DMS153 treated with DMSO at 0.1 percent for 48 hours (cell line): ENCODE measurements at regions not wholly inside any gene's neighbourhood (a gene's known extent, or its start where the extent isn't known, plus 50 kb on each side); places are given as distances from the start of the nearest gene placed in this dataset.

Experiments
- DNase-seq: peaks from one replicate; lab custom pipeline; 2025; ENCODE audit not compliant: unreplicated experiment; lab: John Stamatoyannopoulos, UW

GRCh38 chr5:2196989-2197619, 314.4 kb upstream of the IRX4 start:
- DNase-seq, result no peak

GRCh38 chr5:2196416-2196815, 313.7 kb upstream of the IRX4 start:
- no peak for DNase-seq

GRCh38 chr5:2194949-2195348, 312.2 kb upstream of the IRX4 start:
- DNase-seq, result no peak

GRCh38 chr5:2194236-2194555, 311.5 kb upstream of the IRX4 start:
- no peak for DNase-seq

GRCh38 chr5:2193542-2194235, 311.0 kb upstream of the IRX4 start:
- DNase-seq, result no peak

GRCh38 chr5:2193142-2193541, 310.4 kb upstream of the IRX4 start:
- DNase-seq, result no peak

- DNase-seq, result no peak
These were observed 309.8 kb upstream of the IRX4 start for GRCh38 chr5:2192496-2192895.

- no peak for DNase-seq
These were observed 309.2 kb upstream of the IRX4 start for GRCh38 chr5:2191972-2192371.

GRCh38 chr5:2190549-2190948, 307.8 kb upstream of the IRX4 start:
- no peak for DNase-seq

- no peak for DNase-seq
These were observed 305.9 kb upstream of the IRX4 start for GRCh38 chr5:2188661-2189060.

- no peak for DNase-seq
These were observed 305.4 kb upstream of the IRX4 start for GRCh38 chr5:2188137-2188536.

GRCh38 chr5:2187687-2188086, 305.0 kb upstream of the IRX4 start:
- DNase-seq, result no peak

GRCh38 chr5:2187156-2187555, 304.4 kb upstream of the IRX4 start:
- no peak for DNase-seq

GRCh38 chr5:2186472-2187015, 303.8 kb upstream of the IRX4 start:
- DNase-seq, result no peak

- no peak for DNase-seq
These were observed 303.1 kb upstream of the IRX4 start for GRCh38 chr5:2185646-2186471.

- DNase-seq, result no peak
These were observed 302.1 kb upstream of the IRX4 start for GRCh38 chr5:2184563-2185540.

- DNase-seq, result no peak
These were observed 301.3 kb upstream of the IRX4 start for GRCh38 chr5:2184026-2184366.

GRCh38 chr5:2183154-2184025, 300.7 kb upstream of the IRX4 start:
- no peak for DNase-seq

- no peak for DNase-seq
These were observed 299.3 kb upstream of the IRX4 start for GRCh38 chr5:2182020-2182419.

- no peak for DNase-seq
These were observed 298.8 kb upstream of the IRX4 start for GRCh38 chr5:2181557-2181956.
